TTC549 (cell line): ENCODE measurements at regions not wholly inside any gene's neighbourhood (a gene's known extent, or its start where the extent isn't known, plus 50 kb on each side); places are given as distances from the start of the nearest gene placed in this dataset.

Source experiments
- FAIRE-seq: peaks from 2 replicates; lab custom pipeline; 2012; peaks lifted over from hg19 to GRCh38; lab: Jason Lieb, UNC

GRCh38 chr3:110234831-110235230 is 836.8 kb upstream of the NECTIN3 start:
- no peak for FAIRE-seq

- no peak for FAIRE-seq
Observed at GRCh38 chr3:110236976-110237610, 834.5 kb upstream of the NECTIN3 start.

GRCh38 chr3:110243081-110243480 is 828.5 kb upstream of the NECTIN3 start:
- FAIRE-seq = no peak

DNA sequence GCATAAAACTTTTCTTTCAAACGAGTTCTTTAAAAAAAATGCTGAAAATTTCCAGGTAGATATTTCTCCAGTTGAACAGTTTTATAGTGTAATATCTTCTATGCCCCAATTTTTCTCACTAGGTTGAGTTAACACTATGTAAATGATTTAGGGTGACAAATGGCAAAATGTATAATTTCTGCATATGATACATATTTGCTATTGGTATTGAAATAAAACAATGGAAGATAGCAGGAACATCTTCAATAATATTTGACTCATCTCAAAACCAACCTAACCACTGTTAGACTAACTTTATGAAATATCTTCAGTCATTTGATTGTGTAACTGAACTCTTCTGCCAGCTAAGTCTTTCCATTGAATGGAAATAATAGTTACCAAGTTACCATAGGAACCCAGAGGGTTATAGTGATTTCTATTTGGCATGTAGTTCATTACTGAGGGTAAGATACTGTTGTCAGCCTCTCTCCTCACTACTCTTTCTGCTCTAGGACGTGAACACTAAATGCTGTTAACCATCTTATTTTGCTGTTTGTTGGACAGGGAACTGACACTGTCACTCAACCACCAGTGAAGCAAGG is 824.7 kb upstream of the NECTIN3 start:
- FAIRE-seq = no peak

- no peak for FAIRE-seq
Observed at GRCh38 chr3:110248666-110249065, 823.0 kb upstream of the NECTIN3 start.

DNA sequence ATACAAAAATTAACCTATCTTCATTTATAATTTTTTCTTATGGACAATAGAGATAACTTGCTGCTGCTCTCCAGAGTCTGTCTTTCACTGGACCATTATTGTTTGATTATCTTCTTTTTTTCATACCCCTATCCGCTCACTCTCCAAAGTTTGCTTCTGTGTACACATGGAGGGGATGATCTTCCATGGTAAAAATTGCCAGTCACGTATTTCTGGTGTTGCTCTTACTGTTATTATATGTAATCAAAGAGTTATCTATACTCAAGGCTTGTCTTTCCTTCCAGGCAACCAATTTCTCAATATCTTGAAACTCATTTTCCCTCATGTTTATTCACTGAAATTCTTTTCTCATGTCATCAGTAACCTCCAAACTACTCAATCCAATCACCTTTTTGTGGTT is 817.8 kb upstream of the NECTIN3 start:
- FAIRE-seq = no peak

GRCh38 chr3:110254591-110254990 is 817.0 kb upstream of the NECTIN3 start:
- no peak for FAIRE-seq

GRCh38 chr3:110261141-110261540 is 810.5 kb upstream of the NECTIN3 start:
- FAIRE-seq = no peak

- no peak for FAIRE-seq
Observed at GRCh38 chr3:110262896-110263295, 808.7 kb upstream of the NECTIN3 start.

DNA sequence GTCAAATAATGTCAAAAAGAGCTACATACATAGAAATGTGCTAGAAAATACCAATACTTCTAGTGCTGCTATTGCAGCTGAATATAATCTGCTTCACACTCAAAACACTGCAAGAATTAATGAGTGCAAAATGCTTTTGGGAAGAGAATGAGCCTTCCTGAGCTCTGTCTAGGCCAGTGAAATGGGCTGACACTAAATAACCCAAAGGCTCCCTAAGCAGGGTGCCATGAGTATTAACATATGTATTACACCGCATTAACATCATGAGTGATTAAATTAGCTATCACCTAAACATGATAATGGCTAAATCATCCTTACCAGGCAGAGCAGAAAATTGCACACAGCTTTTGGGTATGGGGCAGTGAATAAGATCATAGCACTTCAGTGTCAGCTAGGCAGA is 806.3 kb upstream of the NECTIN3 start:
- FAIRE-seq = no peak

- no peak for FAIRE-seq
Observed at GRCh38 chr3:110267304-110267845, 804.2 kb upstream of the NECTIN3 start.

GRCh38 chr3:110272525-110272924 is 799.1 kb upstream of the NECTIN3 start:
- no peak for FAIRE-seq

GRCh38 chr3:110291886-110292501 is 779.6 kb upstream of the NECTIN3 start:
- FAIRE-seq = peak; percentile 98

- no peak for FAIRE-seq
Observed at GRCh38 chr3:110293660-110294059, 778.0 kb upstream of the NECTIN3 start.

DNA sequence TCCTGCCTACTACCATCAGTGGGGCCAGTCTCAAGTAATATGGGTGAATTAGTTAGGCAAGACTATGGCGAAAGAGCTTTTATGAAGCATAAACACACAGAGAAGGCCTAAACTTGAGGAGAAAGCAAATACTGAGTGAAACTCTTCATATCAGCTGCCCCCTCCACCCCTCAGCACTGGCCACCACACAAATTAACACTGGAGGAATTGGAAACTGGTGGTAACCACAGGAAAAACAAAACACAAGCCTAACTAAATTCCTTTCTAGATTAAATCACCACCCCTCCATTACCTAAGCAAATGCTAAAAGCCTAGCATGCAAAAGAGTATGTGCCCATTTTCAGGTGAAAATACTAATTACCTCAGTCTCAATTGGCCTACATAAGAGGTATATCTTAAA is 774.7 kb upstream of the NECTIN3 start:
- FAIRE-seq = no peak

- FAIRE-seq = no peak
Observed at GRCh38 chr3:110301781-110302180, 769.8 kb upstream of the NECTIN3 start.

- FAIRE-seq = no peak
Observed at GRCh38 chr3:110307065-110307809, 764.4 kb upstream of the NECTIN3 start.

GRCh38 chr3:110311541-110311940 is 760.1 kb upstream of the NECTIN3 start:
- no peak for FAIRE-seq

DNA sequence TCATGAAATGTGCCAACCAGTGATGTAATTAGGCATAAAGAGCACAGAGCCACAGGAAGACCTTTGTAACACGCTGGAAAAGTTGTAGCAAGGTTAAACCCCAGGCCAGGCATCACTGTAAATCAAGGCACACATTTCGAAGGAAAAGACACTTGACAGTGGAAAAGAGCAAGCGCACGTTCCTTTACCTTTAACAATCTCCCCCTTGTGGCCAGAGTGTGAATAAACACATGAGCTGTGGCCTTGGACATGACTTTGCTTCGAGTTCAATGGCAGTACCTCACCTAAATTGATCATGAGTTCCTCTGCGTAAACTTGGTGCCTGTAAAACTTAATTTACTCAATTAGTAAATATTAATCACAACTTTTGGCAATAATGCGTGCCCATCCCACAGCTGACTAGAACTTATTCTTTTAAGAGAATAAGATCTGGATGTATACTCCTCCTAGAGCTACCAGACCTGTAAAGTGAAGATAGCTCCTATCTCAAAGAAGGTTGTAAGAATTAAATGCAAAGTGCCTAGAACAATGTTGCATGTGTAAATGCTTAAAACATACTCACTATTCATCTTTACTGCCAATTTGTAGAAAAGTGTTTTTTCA is 757.0 kb upstream of the NECTIN3 start:
- no peak for FAIRE-seq

DNA sequence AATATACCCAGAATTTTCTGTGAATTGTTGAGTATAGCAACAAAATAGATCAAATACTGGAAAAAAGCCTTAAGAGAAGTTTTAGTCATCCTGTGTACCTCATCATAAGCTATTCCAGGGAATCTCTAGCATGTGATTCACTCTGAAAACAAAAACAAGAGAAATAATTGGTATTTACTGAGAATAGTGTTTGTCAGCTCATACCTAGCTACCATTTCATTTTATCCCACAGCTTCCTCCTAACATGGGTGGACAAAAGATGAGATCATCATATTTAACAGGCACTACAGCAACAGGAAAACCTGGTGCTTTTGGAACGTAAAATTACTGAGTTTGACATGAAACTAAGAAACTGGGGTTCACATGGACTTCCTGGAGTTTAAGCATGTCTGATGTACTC is 753.5 kb upstream of the NECTIN3 start:
- FAIRE-seq = no peak

- FAIRE-seq = no peak
Observed at GRCh38 chr3:110323349-110323748, 748.3 kb upstream of the NECTIN3 start.

DNA sequence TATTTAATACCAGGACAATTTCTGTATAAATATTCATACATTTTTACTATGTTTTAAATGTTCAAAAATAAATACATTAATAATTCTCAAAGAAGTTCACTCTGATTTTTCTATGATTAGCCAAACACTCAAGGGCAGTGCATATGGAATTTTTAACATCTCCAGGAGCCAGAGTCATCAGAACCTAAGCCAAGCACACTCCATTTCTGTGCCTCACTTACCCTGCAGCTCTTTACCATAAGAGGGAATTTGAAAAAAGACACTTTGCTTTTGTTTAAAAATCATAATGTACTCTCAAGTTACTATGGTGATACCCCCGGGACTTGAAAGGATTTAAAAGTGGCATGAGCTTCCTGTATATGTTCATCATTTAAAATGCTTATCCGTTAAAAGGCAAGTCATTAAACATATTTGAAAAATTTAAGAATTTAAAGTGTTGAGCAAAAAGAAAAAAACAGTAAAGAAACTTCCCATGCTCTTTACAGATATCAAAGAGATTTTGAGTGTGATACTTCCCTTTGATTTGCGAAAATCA is 747.4 kb upstream of the NECTIN3 start:
- no peak for FAIRE-seq
